WERI-Rb-1 (cell line): ENCODE measurements at regions not wholly inside any gene's neighbourhood (a gene's known extent, or its start where the extent isn't known, plus 50 kb on each side); places are given as distances from the start of the nearest gene placed in this dataset.
A peak's percentile ranks its signal among the peaks of the same experiment; 100 is the strongest.
"Not testable (repeated sequence)": the region's sequence is repeated elsewhere in the genome, so short reads cannot be mapped to it uniquely, and the experiment has no call there.

Experiments used
- DNase-seq: peaks from one replicate; pipeline ENCODE4 v3.0.0-alpha.2; 2020
- H3K27ac ChIP-seq: fragments of 250-450 bp; sonication (Bioruptor Pico); 2 replicates; pipeline ENCODE4 v1.5.1; 2020; ENCODE audit warnings: mild to moderate bottlenecking, moderate library complexity
- H3K27me3 ChIP-seq: fragments of 250-450 bp; sonication (Bioruptor Pico); 2 replicates; pipeline ENCODE4 v1.5.1; 2021; ENCODE audit warnings: mild to moderate bottlenecking, low read depth, moderate library complexity; ENCODE audit not compliant: insufficient read depth, severe bottlenecking
- H3K36me3 ChIP-seq: fragments of 250-450 bp; sonication (Bioruptor Pico); 2 replicates; pipeline ENCODE4 v1.5.1; 2020; ENCODE audit warnings: mild to moderate bottlenecking, moderate library complexity
- H3K4me3 ChIP-seq: 2 replicates; pipeline ENCODE4 v1.5.1; 2011; ENCODE audit warnings: low read depth, mild to moderate bottlenecking, control low read depth, low read length
- H3K9me3 ChIP-seq: fragments of 250-450 bp; sonication (Bioruptor Pico); 2 replicates; pipeline ENCODE4 v1.5.1; 2021; ENCODE audit warnings: mild to moderate bottlenecking, moderate library complexity; ENCODE audit not compliant: severe bottlenecking
- TF ChIP-seq, protein P1 (sequence below): IDR thresholded peaks from 2 replicates; pipeline ENCODE4 v1.5.1; 2011; ENCODE audit warnings: low read depth, mild to moderate bottlenecking, control low read depth, inconsistent platforms, low read length

DNA sequence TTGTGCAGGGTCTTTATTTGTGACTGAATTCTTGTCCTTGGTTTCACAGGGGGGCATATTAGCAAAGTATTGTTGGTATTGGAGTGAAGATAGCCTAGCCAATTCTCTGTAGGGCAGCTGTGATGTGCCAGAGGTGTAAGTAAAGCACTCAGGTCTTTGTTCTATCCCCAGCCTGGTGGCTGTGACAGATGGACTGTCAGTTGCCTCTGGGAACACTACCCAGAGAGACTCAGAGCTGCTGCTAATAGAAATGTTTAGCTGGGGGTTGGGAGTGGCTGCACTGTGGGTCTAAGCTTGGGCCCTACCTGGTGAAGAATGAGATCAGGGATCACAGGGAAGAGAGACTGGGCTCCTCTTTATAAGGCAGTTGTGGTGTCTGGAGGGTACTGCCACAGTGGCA lies 1006.5 kb upstream of the TYRP1 start:
- no peaks in the 10 kb centered on the region for H3K36me3 ChIP-seq
- TF ChIP-seq, protein P1, sequence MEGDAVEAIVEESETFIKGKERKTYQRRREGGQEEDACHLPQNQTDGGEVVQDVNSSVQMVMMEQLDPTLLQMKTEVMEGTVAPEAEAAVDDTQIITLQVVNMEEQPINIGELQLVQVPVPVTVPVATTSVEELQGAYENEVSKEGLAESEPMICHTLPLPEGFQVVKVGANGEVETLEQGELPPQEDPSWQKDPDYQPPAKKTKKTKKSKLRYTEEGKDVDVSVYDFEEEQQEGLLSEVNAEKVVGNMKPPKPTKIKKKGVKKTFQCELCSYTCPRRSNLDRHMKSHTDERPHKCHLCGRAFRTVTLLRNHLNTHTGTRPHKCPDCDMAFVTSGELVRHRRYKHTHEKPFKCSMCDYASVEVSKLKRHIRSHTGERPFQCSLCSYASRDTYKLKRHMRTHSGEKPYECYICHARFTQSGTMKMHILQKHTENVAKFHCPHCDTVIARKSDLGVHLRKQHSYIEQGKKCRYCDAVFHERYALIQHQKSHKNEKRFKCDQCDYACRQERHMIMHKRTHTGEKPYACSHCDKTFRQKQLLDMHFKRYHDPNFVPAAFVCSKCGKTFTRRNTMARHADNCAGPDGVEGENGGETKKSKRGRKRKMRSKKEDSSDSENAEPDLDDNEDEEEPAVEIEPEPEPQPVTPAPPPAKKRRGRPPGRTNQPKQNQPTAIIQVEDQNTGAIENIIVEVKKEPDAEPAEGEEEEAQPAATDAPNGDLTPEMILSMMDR = no peak
- no peaks in the 10 kb centered on the region for H3K27me3 ChIP-seq
- peak; percentile 20 for DNase-seq
- H3K4me3 ChIP-seq = no peak overlapping the region
- no peak overlapping the region for H3K27ac ChIP-seq
- H3K9me3 ChIP-seq = no peaks in the 10 kb centered on the region

DNA sequence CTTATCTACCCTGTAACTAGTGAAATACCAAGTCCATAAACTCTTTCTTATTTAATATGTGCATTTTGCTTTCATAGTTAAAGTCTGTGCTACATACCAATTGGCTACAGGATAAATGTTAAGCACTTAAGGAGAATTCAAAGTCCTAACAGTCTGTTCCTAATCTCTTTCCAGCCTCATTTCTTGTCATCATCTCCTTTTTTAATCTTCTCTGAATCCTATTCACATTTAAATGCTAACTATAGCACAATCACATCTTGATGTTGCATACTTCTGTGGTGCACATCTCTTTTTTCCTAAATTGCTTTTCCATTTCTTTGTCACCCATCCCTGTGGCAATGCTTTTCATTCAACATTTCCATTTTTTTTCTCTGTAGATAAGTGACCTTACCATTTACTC lies 996.1 kb upstream of the TYRP1 start:
- H3K27me3 ChIP-seq = no peaks in the 10 kb centered on the region

DNA sequence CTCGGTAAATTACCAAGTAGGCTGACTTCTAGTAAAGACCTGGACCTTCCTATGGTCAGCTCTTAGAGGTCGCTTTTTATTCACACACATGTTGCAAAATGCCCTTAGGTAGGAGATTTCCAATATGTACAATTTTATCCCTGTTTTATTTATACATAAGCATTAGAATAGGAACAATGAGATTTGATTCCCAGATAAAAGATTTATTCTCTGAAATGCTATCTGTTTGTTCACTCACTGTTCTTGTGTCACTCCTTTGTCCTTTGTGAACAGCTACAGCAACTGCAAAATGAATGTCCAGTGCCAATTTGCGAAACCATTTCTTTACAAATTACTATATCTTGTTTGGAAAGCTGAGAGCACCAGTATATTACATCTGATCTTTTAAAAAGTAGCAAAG lies 991.5 kb upstream of the TYRP1 start:
- TF ChIP-seq, protein P1 = no peak
- no peaks in the 10 kb centered on the region for H3K27me3 ChIP-seq
- no peak for DNase-seq
- H3K27ac ChIP-seq = no peak overlapping the region
- H3K36me3 ChIP-seq = no peaks in the 10 kb centered on the region
- H3K4me3 ChIP-seq = no peak overlapping the region
- no peaks in the 10 kb centered on the region for H3K9me3 ChIP-seq

More for the DNA sequence above, 996.1 kb upstream of the TYRP1 start:
- Histone ChIP-seq H3K9me3 (no peaks in the 10 kb centered on the region), H3K4me3 (no peak overlapping the region), H3K27ac (no peak overlapping the region), H3K36me3 (no peaks in the 10 kb centered on the region)
- TF ChIP-seq, protein P1 = no peak
- no peak for DNase-seq

DNA sequence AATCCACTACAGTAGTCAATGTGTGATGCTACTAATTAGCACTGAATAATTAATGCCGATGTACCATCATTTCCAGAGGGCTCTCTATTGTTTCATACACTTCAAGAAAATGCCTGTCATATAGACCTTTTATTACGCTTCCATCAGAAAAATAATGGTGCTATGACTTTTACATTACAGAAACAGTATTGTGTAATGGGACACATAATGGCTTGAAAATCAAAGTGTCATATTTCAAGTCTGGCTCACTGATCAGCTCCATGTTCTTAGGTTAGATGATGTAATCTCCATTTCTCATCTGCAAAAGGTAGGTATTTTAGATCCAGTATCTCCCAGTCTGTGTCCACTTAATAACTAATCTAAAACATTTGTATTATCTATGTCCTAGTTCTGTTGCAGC lies 990.6 kb upstream of the TYRP1 start:
- Histone ChIP-seq H3K4me3 (no peak overlapping the region), H3K36me3 (no peaks in the 10 kb centered on the region), H3K27ac (no peak overlapping the region), H3K27me3 (no peaks in the 10 kb centered on the region), H3K9me3 (no peaks in the 10 kb centered on the region)
- TF ChIP-seq, protein P1 = no peak
- DNase-seq = no peak

DNA sequence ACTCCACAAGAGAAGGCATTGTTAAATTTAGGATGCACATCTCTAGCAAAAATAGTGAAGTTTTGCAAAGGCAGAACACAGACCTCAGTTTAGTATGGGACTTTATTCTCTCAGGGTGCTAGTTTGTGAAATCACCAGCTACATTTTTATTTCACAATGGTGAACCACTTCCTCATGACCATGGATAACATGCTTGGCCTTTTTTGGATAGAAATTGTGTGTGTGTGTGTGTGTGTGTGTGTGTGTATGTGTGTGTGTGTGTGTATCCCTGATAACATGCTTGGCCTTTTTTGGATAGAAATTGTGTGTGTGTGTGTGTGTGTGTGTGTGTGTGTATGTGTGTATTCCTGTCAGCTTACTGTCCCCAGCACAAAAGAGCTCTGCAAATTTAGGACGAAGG lies 989.0 kb upstream of the TYRP1 start:
- not testable (repeated sequence) for H3K27me3 ChIP-seq, H3K4me3 ChIP-seq, DNase-seq, H3K27ac ChIP-seq, H3K36me3 ChIP-seq, H3K9me3 ChIP-seq

DNA sequence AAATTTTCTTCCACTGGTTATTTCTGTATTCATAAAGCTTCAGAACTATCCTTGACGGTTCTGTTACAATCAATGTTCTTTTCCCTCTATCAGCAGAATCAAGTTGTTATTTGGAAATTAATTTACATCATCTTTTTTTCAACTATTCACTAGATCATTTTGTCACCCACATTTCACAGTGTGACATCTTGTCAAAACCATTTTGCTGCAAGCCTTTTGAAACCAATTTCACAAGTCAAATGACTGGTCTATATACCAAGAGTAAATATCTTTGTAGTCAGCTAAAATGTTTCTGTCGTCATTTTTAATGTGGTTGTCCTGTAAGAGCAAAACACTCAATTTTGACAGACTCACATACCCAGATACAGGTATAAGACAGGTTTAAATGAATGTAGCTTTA lies 984.3 kb upstream of the TYRP1 start:
- Histone ChIP-seq H3K4me3 (no peak overlapping the region), H3K27me3 (no peaks in the 10 kb centered on the region), H3K27ac (no peak overlapping the region), H3K9me3 (no peaks in the 10 kb centered on the region), H3K36me3 (no peaks in the 10 kb centered on the region)
- DNase-seq = no peak
- TF ChIP-seq, protein P1 = no peak
